Astrocyte (in vitro differentiated cells and primary cell): ENCODE measurements at regions not wholly inside any gene's neighbourhood (a gene's known extent, or its start where the extent isn't known, plus 50 kb on each side); places are given as distances from the start of the nearest gene placed in this dataset.

Experiments
- DNase-seq: peaks from one replicate; pipeline ENCODE4 v3.0.0-alpha.2; 2010; ENCODE audit warnings: low read depth
- FAIRE-seq: peaks from 2 replicates; lab custom pipeline; 2011; peaks lifted over from hg19 to GRCh38; lab: Jason Lieb, UNC
- H2AFZ ChIP-seq: 2 replicates; pipeline ENCODE4 v1.6.0; 2012; ENCODE audit warnings: low read depth, low read length, inconsistent platforms
- H3K27ac ChIP-seq: 2 replicates; pipeline ENCODE4 v1.5.1; 2011; ENCODE audit warnings: low read depth, low read length, inconsistent platforms
- H3K27me3 ChIP-seq: 2 replicates; pipeline ENCODE4 v1.6.0; 2011; ENCODE audit warnings: low read length, inconsistent platforms; ENCODE audit not compliant: insufficient read depth
- H3K36me3 ChIP-seq: 2 replicates; pipeline ENCODE4 v1.5.1; 2011; ENCODE audit warnings: low read length, inconsistent platforms; ENCODE audit not compliant: insufficient read depth
- H3K4me1 ChIP-seq: 2 replicates; pipeline ENCODE4 v1.5.1; 2011; ENCODE audit warnings: low read length, inconsistent platforms; ENCODE audit not compliant: insufficient read depth
- H3K4me2 ChIP-seq: 2 replicates; pipeline ENCODE4 v1.6.0; 2012; ENCODE audit warnings: low read length, inconsistent platforms
- H3K4me3 ChIP-seq: 2 replicates; pipeline ENCODE4 v1.5.1; 2011; ENCODE audit warnings: low read depth, mild to moderate bottlenecking, low read length, inconsistent platforms; ENCODE audit not compliant: insufficient read depth
- H3K79me2 ChIP-seq: 2 replicates; pipeline ENCODE4 v1.6.0; 2012; ENCODE audit warnings: mild to moderate bottlenecking, low read length, inconsistent platforms; ENCODE audit not compliant: insufficient read depth
- H3K9ac ChIP-seq: 2 replicates; pipeline ENCODE4 v1.6.0; 2012; ENCODE audit warnings: mild to moderate bottlenecking, low read length, inconsistent platforms
- H3K9me3 ChIP-seq: 2 replicates; pipeline ENCODE4 v1.5.1; 2012; ENCODE audit warnings: low read depth, mild to moderate bottlenecking, low read length, inconsistent platforms; ENCODE audit not compliant: insufficient read depth
- H4K20me1 ChIP-seq: 2 replicates; pipeline ENCODE4 v1.6.0; 2012; ENCODE audit warnings: low read length, inconsistent platforms; ENCODE audit not compliant: insufficient read depth
- H3K27ac Mint-ChIP-seq: one replicate; pipeline ENCODE4 v1.8.0; 2021; ENCODE audit warnings: mild to moderate bottlenecking, mixed read lengths; ENCODE audit not compliant: unreplicated experiment
- H3K27me3 Mint-ChIP-seq: one replicate; pipeline ENCODE4 v1.8.0; 2021; ENCODE audit warnings: low read depth, mixed read lengths; ENCODE audit not compliant: unreplicated experiment
- H3K36me3 Mint-ChIP-seq: one replicate; pipeline ENCODE4 v1.8.0; 2021; ENCODE audit warnings: low read depth, mixed read lengths; ENCODE audit not compliant: unreplicated experiment
- H3K4me1 Mint-ChIP-seq: one replicate; pipeline ENCODE4 v1.8.0; 2021; ENCODE audit warnings: low read depth, mixed read lengths; ENCODE audit not compliant: unreplicated experiment
- H3K4me3 Mint-ChIP-seq: one replicate; pipeline ENCODE4 v1.8.0; 2021; ENCODE audit warnings: mild to moderate bottlenecking, moderate library complexity, mixed read lengths; ENCODE audit not compliant: unreplicated experiment
- H3K9me3 Mint-ChIP-seq: one replicate; pipeline ENCODE4 v1.8.0; 2021; ENCODE audit warnings: mild to moderate bottlenecking, mixed read lengths; ENCODE audit not compliant: unreplicated experiment
- CTCF ChIP-seq: IDR thresholded peaks from 2 replicates; pipeline ENCODE4 v1.5.1; 2011; ENCODE audit warnings: low read depth, mild to moderate bottlenecking, inconsistent platforms, low read length, moderate library complexity; ENCODE audit not compliant: insufficient read depth
- EZH2 ChIP-seq: IDR thresholded peaks from 2 replicates; pipeline ENCODE4 v1.6.1; 2012; ENCODE audit warnings: mild to moderate bottlenecking, low read length, inconsistent platforms; ENCODE audit not compliant: insufficient read depth

DNA sequence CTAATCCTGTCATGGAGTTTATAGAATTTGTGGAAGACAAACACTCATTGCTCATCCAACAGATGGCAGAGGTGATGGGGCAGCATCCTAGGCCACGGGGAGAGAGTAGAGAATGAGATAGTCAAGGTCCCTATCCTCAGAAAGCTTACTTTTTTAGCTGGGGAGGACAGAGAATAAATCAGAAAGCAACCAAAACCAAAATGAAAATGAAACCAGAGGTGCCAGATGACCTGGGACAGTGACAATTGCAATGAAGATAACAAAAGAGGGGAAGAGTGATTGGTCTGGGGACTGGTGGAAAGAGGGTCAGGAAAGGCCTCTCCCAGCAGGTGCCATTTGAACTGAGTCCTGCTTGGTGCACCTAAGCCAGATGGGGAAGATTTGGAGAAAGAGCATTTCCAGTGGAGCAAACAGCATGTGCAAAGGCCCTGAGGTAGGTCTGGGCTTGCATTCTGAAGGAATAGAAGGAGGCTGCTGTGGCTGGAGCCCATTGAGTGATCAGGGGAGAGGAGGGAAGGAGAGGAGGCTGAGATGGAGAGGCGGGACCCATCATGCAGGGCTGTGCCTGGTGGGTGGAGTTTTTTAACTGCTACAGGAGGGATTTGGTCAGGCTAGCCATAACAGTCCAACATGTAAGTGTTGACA, 164.1 kb downstream of the RPS24 start:
- Mint-ChIP-seq H3K27ac (no peak overlapping the region), H3K36me3 (peaks cover 3% of the 10 kb centered on the region), H3K4me3 (no peak overlapping the region), H3K9me3 (peaks cover 5% of the 10 kb centered on the region), H3K4me1 (no peaks in the 10 kb centered on the region), H3K27me3 (peaks cover 37% of the 10 kb centered on the region)
- H2AFZ ChIP-seq, result no peak overlapping the region
- H3K79me2 ChIP-seq, result no peaks in the 10 kb centered on the region
- no peak for FAIRE-seq
- H3K36me3 ChIP-seq, result no peaks in the 10 kb centered on the region
- H3K27ac ChIP-seq, result no peak overlapping the region
- no peaks in the 10 kb centered on the region for H4K20me1 ChIP-seq
- peaks cover 6% of the 10 kb centered on the region for H3K9me3 ChIP-seq
- peaks cover 8% of the 10 kb centered on the region for H3K4me1 ChIP-seq
- no peak overlapping the region for H3K4me2 ChIP-seq
- H3K4me3 ChIP-seq, result no peak overlapping the region
- no peak overlapping the region for H3K9ac ChIP-seq
- TF ChIP-seq CTCF, result no peak
- no peak for TF ChIP-seq EZH2
- no peak for DNase-seq
- H3K27me3 ChIP-seq, result peaks cover 25% of the 10 kb centered on the region

GRCh38 chr10:78199005-78199725, 165.5 kb downstream of the RPS24 start:
- no peak overlapping the region for H2AFZ ChIP-seq
- peaks cover 3% of the 10 kb centered on the region for H3K36me3 Mint-ChIP-seq
- DNase-seq (no peak), FAIRE-seq (no peak)
- no peak overlapping the region for H3K9ac ChIP-seq
- H3K9me3 ChIP-seq, result no peaks in the 10 kb centered on the region
- no peaks in the 10 kb centered on the region for H3K4me1 Mint-ChIP-seq
- peaks cover 40% of the 10 kb centered on the region for H3K27me3 Mint-ChIP-seq
- no peaks in the 10 kb centered on the region for H3K79me2 ChIP-seq
- H4K20me1 ChIP-seq, result no peaks in the 10 kb centered on the region
- no peak overlapping the region for H3K4me3 ChIP-seq
- no peak overlapping the region for H3K4me3 Mint-ChIP-seq
- H3K36me3 ChIP-seq, result no peaks in the 10 kb centered on the region
- TF ChIP-seq EZH2 (no peak), CTCF (no peak)
- peaks cover 22% of the 10 kb centered on the region for H3K27me3 ChIP-seq
- H3K27ac Mint-ChIP-seq, result no peak overlapping the region
- H3K4me1 ChIP-seq, result peaks cover 8% of the 10 kb centered on the region
- H3K9me3 Mint-ChIP-seq, result no peaks in the 10 kb centered on the region
- H3K4me2 ChIP-seq, result no peak overlapping the region
- H3K27ac ChIP-seq, result no peak overlapping the region

DNA sequence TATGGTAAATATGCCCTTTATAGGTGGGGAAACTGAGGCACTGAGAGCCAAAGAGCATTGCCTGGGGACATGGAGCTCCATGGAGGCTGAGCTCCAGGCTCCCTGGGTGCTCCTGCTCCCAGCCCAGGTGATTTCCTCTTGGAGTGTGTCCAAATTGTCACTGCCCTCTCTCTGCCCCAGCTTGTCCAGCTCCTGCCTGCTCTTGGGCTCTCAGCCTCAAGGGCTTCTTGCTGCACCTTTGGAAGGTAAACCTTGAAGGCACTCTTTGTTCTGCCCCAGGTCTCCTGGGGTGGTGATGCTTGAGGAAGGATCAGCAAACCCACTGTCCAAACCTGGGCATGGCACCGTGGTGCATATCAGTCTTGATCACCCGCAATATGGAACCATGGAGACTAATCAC, 166.1 kb downstream of the RPS24 start:
- Mint-ChIP-seq H3K4me1 (no peaks in the 10 kb centered on the region), H3K27ac (no peak overlapping the region), H3K27me3 (peaks cover 40% of the 10 kb centered on the region), H3K9me3 (no peaks in the 10 kb centered on the region), H3K36me3 (peaks cover 3% of the 10 kb centered on the region), H3K4me3 (no peak overlapping the region)
- H3K79me2 ChIP-seq, result no peaks in the 10 kb centered on the region
- FAIRE-seq, result no peak
- H3K4me3 ChIP-seq, result no peak overlapping the region
- H3K4me1 ChIP-seq, result peaks cover 12% of the 10 kb centered on the region
- no peak overlapping the region for H3K9ac ChIP-seq
- no peaks in the 10 kb centered on the region for H3K36me3 ChIP-seq
- no peak overlapping the region for H3K4me2 ChIP-seq
- no peak overlapping the region for H3K27ac ChIP-seq
- H4K20me1 ChIP-seq, result no peaks in the 10 kb centered on the region
- TF ChIP-seq CTCF (no peak), EZH2 (no peak)
- peaks cover 22% of the 10 kb centered on the region for H3K27me3 ChIP-seq
- no peak for DNase-seq
- no peak overlapping the region for H2AFZ ChIP-seq
- H3K9me3 ChIP-seq, result no peaks in the 10 kb centered on the region
